A673 (cell line): ENCODE measurements at regions not wholly inside any gene's neighbourhood (a gene's known extent, or its start where the extent isn't known, plus 50 kb on each side); places are given as distances from the start of the nearest gene placed in this dataset.

Experiments
- EZH2 ChIP-seq: fragments of 200-600 bp; sonication (generic); IDR thresholded peaks from 2 replicates; pipeline ENCODE4 v1.6.1; 2017; ENCODE audit warnings: borderline replicate concordance, low read depth, mild to moderate bottlenecking, mixed read lengths, antibody characterized with exemption, low read length; ENCODE audit not compliant: poor library complexity, severe bottlenecking
- TF ChIP-seq, protein P1 (sequence below): fragments of 300-800, 200-600 bp; sonication (generic); conservative IDR thresholded peaks from 2 replicates; pipeline ENCODE4 v1.5.1; 2017; ENCODE audit warnings: low read depth, mild to moderate bottlenecking, antibody characterized with exemption, low read length, moderate library complexity, mixed read lengths

DNA sequence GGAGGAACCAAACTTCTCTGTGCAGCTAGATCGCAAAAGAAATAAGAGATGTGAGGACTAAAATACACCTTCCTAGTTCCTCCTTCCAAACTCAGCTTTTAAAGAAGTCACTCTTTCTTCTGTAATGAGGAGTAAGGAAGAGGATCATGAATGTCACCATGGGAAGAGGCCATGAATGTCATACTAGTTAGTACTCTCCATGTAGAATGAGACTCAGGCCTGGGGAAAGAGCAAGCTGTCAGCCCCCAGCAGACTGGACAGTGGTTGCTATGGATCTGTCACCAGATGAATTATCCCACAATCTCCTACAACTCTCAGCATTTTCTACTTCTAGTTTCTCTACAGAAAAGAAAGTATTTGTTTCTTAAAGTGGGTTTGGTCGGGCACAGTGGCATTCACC is 57.1 kb upstream of the PRDM8 start:
- TF ChIP-seq, protein P1, sequence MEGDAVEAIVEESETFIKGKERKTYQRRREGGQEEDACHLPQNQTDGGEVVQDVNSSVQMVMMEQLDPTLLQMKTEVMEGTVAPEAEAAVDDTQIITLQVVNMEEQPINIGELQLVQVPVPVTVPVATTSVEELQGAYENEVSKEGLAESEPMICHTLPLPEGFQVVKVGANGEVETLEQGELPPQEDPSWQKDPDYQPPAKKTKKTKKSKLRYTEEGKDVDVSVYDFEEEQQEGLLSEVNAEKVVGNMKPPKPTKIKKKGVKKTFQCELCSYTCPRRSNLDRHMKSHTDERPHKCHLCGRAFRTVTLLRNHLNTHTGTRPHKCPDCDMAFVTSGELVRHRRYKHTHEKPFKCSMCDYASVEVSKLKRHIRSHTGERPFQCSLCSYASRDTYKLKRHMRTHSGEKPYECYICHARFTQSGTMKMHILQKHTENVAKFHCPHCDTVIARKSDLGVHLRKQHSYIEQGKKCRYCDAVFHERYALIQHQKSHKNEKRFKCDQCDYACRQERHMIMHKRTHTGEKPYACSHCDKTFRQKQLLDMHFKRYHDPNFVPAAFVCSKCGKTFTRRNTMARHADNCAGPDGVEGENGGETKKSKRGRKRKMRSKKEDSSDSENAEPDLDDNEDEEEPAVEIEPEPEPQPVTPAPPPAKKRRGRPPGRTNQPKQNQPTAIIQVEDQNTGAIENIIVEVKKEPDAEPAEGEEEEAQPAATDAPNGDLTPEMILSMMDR = no peak
- TF ChIP-seq EZH2 = no peak
